ENCODE measurements at regions not wholly inside any gene's neighbourhood (a gene's known extent, or its start where the extent isn't known, plus 50 kb on each side); places are given as distances from the start of the nearest gene placed in this dataset.

- no peak for TF ChIP-seq TCF12 (IDR thresholded peaks at IDR 0.05; ENCODE audit: low read depth)
- no peak for TF ChIP-seq TAF1 (IDR thresholded peaks at IDR 0.05; ENCODE audit: low read depth)
- TF ChIP-seq CEBPB (IDR thresholded peaks at IDR 0.05) = no peak
- TF ChIP-seq MAX (IDR thresholded peaks at IDR 0.05) = no peak
- no peak for TF ChIP-seq TEAD4 (IDR thresholded peaks at IDR 0.05)
- TF ChIP-seq NFIC (IDR thresholded peaks at IDR 0.05) = no peak
- no peak for TF ChIP-seq USF1 (IDR thresholded peaks at IDR 0.05)
- TF ChIP-seq FOXM1 (IDR thresholded peaks at IDR 0.05; ENCODE audit: borderline replicate concordance, low read depth) = no peak
- no peak for TF ChIP-seq ZBTB7A (IDR thresholded peaks at IDR 0.05; ENCODE audit: low read depth)
Observed at GRCh38 chr16:77590707-77591106, 131.6 kb upstream of the NUDT7 start.

- TF ChIP-seq EGR1 (IDR thresholded peaks at IDR 0.05) (no peak), FOXM1 (IDR thresholded peaks at IDR 0.05; ENCODE audit: borderline replicate concordance, low read depth) (no peak), REST (IDR thresholded peaks at IDR 0.05; ENCODE audit: low read depth) (no peak), ZBTB7A (IDR thresholded peaks at IDR 0.05; ENCODE audit: low read depth) (no peak), USF1 (IDR thresholded peaks at IDR 0.05) (no peak), EP300 (IDR thresholded peaks at IDR 0.05; ENCODE audit: borderline replicate concordance) (no peak), CEBPB (IDR thresholded peaks at IDR 0.05) (no peak)
Observed at GRCh38 chr16:77591347-77591746, 131.0 kb upstream of the NUDT7 start.

- TF ChIP-seq EP300 (IDR thresholded peaks at IDR 0.05; ENCODE audit: borderline replicate concordance) (no peak), MAX (IDR thresholded peaks at IDR 0.05) (no peak), CEBPB (IDR thresholded peaks at IDR 0.05) (no peak), YY1 (IDR thresholded peaks at IDR 0.05; ENCODE audit: low read depth) (no peak), TCF12 (IDR thresholded peaks at IDR 0.05; ENCODE audit: low read depth) (no peak), RAD21 (IDR thresholded peaks at IDR 0.05; ENCODE audit: low read depth) (no peak), TEAD4 (IDR thresholded peaks at IDR 0.05) (no peak)
Observed at GRCh38 chr16:77592021-77592420, 130.3 kb upstream of the NUDT7 start.

- TF ChIP-seq NFIC (IDR thresholded peaks at IDR 0.05) = no peak
- TF ChIP-seq FOXM1 (IDR thresholded peaks at IDR 0.05; ENCODE audit: borderline replicate concordance, low read depth) = no peak
- no peak for TF ChIP-seq TEAD4 (IDR thresholded peaks at IDR 0.05)
- no peak for TF ChIP-seq USF1 (IDR thresholded peaks at IDR 0.05)
- TF ChIP-seq REST (IDR thresholded peaks at IDR 0.05; ENCODE audit: low read depth) = no peak
- TF ChIP-seq RAD21 (IDR thresholded peaks at IDR 0.05; ENCODE audit: low read depth) = no peak
- no peak for TF ChIP-seq TAF1 (IDR thresholded peaks at IDR 0.05; ENCODE audit: low read depth)
- TF ChIP-seq CREB1 (IDR thresholded peaks at IDR 0.05; ENCODE audit: low read depth) = no peak
- no peak for TF ChIP-seq CEBPB (IDR thresholded peaks at IDR 0.05)
- no peak for TF ChIP-seq YY1 (IDR thresholded peaks at IDR 0.05; ENCODE audit: low read depth)
- TF ChIP-seq TCF12 (IDR thresholded peaks at IDR 0.05; ENCODE audit: low read depth) = no peak
- TF ChIP-seq EGR1 (IDR thresholded peaks at IDR 0.05) = no peak
Observed at GRCh38 chr16:77594057-77594456, 128.3 kb upstream of the NUDT7 start.

- TF ChIP-seq NFIC (IDR thresholded peaks at IDR 0.05) = no peak
- no peak for TF ChIP-seq YY1 (IDR thresholded peaks at IDR 0.05; ENCODE audit: low read depth)
Observed at GRCh38 chr16:77594799-77595596, 127.3 kb upstream of the NUDT7 start.

- TF ChIP-seq RAD21 (IDR thresholded peaks at IDR 0.05; ENCODE audit: low read depth) (no peak), NFIC (IDR thresholded peaks at IDR 0.05) (no peak)
Observed at GRCh38 chr16:77596261-77596660, 126.1 kb upstream of the NUDT7 start.

Measured in Ishikawa (cell line).